Mammary epithelial cell (primary cell): ENCODE measurements at regions not wholly inside any gene's neighbourhood (a gene's known extent, or its start where the extent isn't known, plus 50 kb on each side); places are given as distances from the start of the nearest gene placed in this dataset.

Experiments used
- CTCF ChIP-seq, 2 donors: IDR thresholded peaks in 1 of 2; conservative IDR thresholded peaks in 1 of 2; 2 replicates each; pipeline ENCODE4 v1.5.1; 2011 to 2012; ENCODE audit warnings: inconsistent platforms in 2 of 2, low read length in 2 of 2, mild to moderate bottlenecking in 2 of 2, control low read depth in 1 of 2, low read depth in 1 of 2; ENCODE audit not compliant: insufficient read depth in 1 of 2; ENCODE audit errors: extremely low read depth in 1 of 2
- EZH2 ChIP-seq: IDR thresholded peaks from 2 replicates; pipeline ENCODE4 v1.6.1; 2012; ENCODE audit warnings: low read length, inconsistent platforms, borderline replicate concordance

- TF ChIP-seq CTCF (conservative IDR thresholded peaks at IDR 0.05 in 1 of 2, IDR thresholded peaks at IDR 0.05 in 1 of 2; ENCODE audit: extremely low read depth in 1 of 2, insufficient read depth in 1 of 2, low read depth in 1 of 2, low read length in 2 of 2) (no peak), EZH2 (no peak)
These were observed 789.8 kb upstream of the PTPRD start for GRCh38 chr9:11402621-11403020.
